Ovary (tissue), 7 donors: ENCODE measurements at regions not wholly inside any gene's neighbourhood (a gene's known extent, or its start where the extent isn't known, plus 50 kb on each side); places are given as distances from the start of the nearest gene placed in this dataset.
"Not testable (repeated sequence)": the region's sequence is repeated elsewhere in the genome, so short reads cannot be mapped to it uniquely, and the experiment has no call there.

Experiments
- DNase-seq, 5 donors: peaks; one replicate each; pipeline ENCODE4 v3.0.0-alpha.2; 2019 to 2020
- H3K27ac ChIP-seq, 2 donors: fragments of 200-600 bp; one replicate each; pipeline versions ENCODE4 v1.5.1 to v1.8.0; 2019 to 2022
- H3K27me3 ChIP-seq: fragments of 200-600 bp; one replicate; pipeline ENCODE4 v1.8.0; 2022
- H3K36me3 ChIP-seq: fragments of 200-600 bp; sonication (generic); one replicate; pipeline ENCODE4 v1.5.1; 2019
- H3K4me1 ChIP-seq: one replicate; pipeline ENCODE4 v1.8.1; 2013; ENCODE audit warnings: mild to moderate bottlenecking, moderate library complexity; ENCODE audit not compliant: insufficient read depth
- H3K4me3 ChIP-seq: fragments of 200-600 bp; sonication (generic); one replicate; pipeline ENCODE4 v1.5.1; 2017
- H3K9me3 ChIP-seq, 2 donors: fragments of 200-600 bp in 1 of 2; sonication (generic) in 1 of 2; one replicate each; pipeline versions ENCODE4 v1.5.1 to v1.8.1; 2013 to 2019; ENCODE audit warnings: mild to moderate bottlenecking in 1 of 2, moderate library complexity in 1 of 2
- EP300 ChIP-seq: sonication (generic); formaldehyde crosslinking; IDR thresholded peaks from one replicate; pipeline ENCODE4 v1.6.1; 2017; ENCODE audit warnings: antibody characterized with exemption
- POLR2A ChIP-seq: fragments of 450-650 bp; IDR thresholded peaks from one replicate; pipeline ENCODE4 v1.6.1; 2017; ENCODE audit warnings: antibody characterized with exemption, mild to moderate bottlenecking, moderate library complexity
- WGBS, 3 donors: extraction: QIAGEN DNeasy Blood & Tissue Kit in 1 of 3; methylation state at CpG; one replicate each; pipeline versions ENCODE4 v1.1.5 to v1.1.7; 2013 to 2017; 5-methylcytosine and 5-hydroxymethylcytosine counted together
- intact Hi-C, 4 donors: fragments of 100-400 bp; cut with DNase I; formaldehyde crosslinking; loops; one replicate each; pipeline versions ENCODE4 v1.11.0 to v1.15.1; 2022 to 2023
- TF ChIP-seq, protein P1 (sequence below), 3 donors: fragments of 450-650 bp in 2 of 3; fragments of 200-600 bp in 1 of 3; IDR thresholded peaks; one replicate each; pipeline versions ENCODE4 v1.5.1 to v1.8.0; 2016 to 2022; ENCODE audit warnings: antibody characterized with exemption in 3 of 3, mild to moderate bottlenecking in 1 of 3
- donor health status: DM: no; HTN: no; CAD: no; lungs with moderate emphysema.
- donor health status: DM: no; HTN: no; CAD: no.
- donor health status: Bipolar disorder and iron deficiency.
- donor health status: DM: no; HTN: no; CAD: no.
- donor health status: DM: yes; HTN: yes; CAD: no.

GRCh38 chr14:105733081-105734065 lies 207.0 kb downstream of the TMEM121 start:
- intact Hi-C loops = no loop called here

DNA sequence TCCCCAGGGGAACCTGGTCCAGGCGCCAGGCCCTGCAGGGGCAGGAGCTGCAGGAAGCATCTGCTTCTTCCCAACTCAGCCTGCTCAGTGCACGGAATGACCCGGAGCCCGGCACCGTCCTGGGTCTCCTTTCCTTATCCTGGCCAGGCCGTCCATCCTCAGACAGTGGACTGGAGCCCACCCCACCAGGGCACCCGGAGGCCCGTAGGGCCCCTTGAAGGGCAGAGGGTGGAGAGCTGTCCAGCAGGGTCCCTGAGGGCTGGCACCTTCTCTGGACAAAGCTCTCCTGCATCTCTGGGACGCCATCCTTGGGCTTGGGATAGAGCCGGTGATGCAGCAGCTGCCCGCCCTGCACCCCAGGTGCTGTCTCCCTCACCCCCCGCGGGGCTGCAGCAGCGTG lies 207.9 kb downstream of the TMEM121 start:
- H3K27me3 ChIP-seq, intact Hi-C loops, H3K36me3 ChIP-seq, H3K27ac ChIP-seq, DNase-seq, H3K4me1 ChIP-seq, H3K9me3 ChIP-seq, H3K4me3 ChIP-seq: not testable (repeated sequence)
- WGBS, 3 donors = 64 to 76% (median 68%) methylated on average over 4 to 9 of the region's 14 CpGs

More at GRCh38 chr14:105733081-105734065, 207.0 kb downstream of the TMEM121 start:
- H3K27me3 ChIP-seq = no peaks in the 10 kb centered on the region
- H3K9me3 ChIP-seq = no peaks in the 10 kb centered on the region
- DNase-seq = no peak
- TF ChIP-seq EP300 (no peak), POLR2A (no peak)
- TF ChIP-seq, protein P1, sequence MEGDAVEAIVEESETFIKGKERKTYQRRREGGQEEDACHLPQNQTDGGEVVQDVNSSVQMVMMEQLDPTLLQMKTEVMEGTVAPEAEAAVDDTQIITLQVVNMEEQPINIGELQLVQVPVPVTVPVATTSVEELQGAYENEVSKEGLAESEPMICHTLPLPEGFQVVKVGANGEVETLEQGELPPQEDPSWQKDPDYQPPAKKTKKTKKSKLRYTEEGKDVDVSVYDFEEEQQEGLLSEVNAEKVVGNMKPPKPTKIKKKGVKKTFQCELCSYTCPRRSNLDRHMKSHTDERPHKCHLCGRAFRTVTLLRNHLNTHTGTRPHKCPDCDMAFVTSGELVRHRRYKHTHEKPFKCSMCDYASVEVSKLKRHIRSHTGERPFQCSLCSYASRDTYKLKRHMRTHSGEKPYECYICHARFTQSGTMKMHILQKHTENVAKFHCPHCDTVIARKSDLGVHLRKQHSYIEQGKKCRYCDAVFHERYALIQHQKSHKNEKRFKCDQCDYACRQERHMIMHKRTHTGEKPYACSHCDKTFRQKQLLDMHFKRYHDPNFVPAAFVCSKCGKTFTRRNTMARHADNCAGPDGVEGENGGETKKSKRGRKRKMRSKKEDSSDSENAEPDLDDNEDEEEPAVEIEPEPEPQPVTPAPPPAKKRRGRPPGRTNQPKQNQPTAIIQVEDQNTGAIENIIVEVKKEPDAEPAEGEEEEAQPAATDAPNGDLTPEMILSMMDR (IDR thresholded peaks at IDR 0.05) = no peak
- 70 to 84% (median 75%) methylated on average over 22 of the region's 22 CpGs for WGBS, 3 donors
- H3K4me3 ChIP-seq = no peak overlapping the region
- H3K36me3 ChIP-seq = no peaks in the 10 kb centered on the region
- no peak overlapping the region for H3K27ac ChIP-seq
- H3K4me1 ChIP-seq = no peaks in the 10 kb centered on the region

- H3K36me3 ChIP-seq, intact Hi-C loops, H3K4me3 ChIP-seq, H3K27ac ChIP-seq, H3K4me1 ChIP-seq, H3K9me3 ChIP-seq, DNase-seq, H3K27me3 ChIP-seq: not testable (repeated sequence)
- 68 to 92% (median 87%) methylated on average over 6 to 13 of the region's 20 CpGs for WGBS, 3 donors
Measured at GRCh38 chr14:105736331-105736730, 209.9 kb downstream of the TMEM121 start.

- Histone ChIP-seq H3K36me3 (no peaks in the 10 kb centered on the region), H3K4me3 (no peak overlapping the region), H3K27me3 (no peaks in the 10 kb centered on the region), H3K4me1 (no peaks in the 10 kb centered on the region), H3K9me3 (no peaks in the 10 kb centered on the region), H3K27ac (no peak overlapping the region)
- intact Hi-C loops = no loop called here
- TF ChIP-seq EP300 (no peak), POLR2A (no peak)
- TF ChIP-seq, protein P1 (IDR thresholded peaks at IDR 0.05) = no peak
- WGBS, 3 donors = 81% methylated on average over 14 to 17 of the region's 17 CpGs
- DNase-seq = no peak
Measured at GRCh38 chr14:105737504-105738246, 211.3 kb downstream of the TMEM121 start.

DNA sequence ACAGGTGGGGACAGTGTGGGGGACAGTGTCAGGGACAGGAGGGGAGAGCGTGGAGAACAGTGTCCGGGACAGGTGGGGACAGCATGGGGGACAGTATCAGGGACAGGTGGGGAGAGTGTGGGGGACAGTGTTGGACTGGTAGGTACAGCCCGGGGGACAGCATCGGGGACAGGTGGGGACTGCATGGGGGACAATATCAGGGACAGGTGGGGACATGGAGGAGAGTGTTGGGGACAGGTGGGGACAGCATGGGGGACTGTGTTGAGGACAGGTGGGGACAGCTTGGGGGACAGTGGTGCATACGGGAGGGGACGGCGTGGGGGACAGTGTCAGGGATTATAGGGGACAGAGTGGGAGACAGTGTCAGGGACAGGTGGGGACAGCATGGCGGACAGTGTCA lies 212.3 kb downstream of the TMEM121 start:
- no peaks in the 10 kb centered on the region for H3K4me1 ChIP-seq
- WGBS, 3 donors = 87 to 92% (median 90%) methylated on average over 8 of the region's 8 CpGs
- no peaks in the 10 kb centered on the region for H3K27me3 ChIP-seq
- DNase-seq = no peak
- H3K27ac ChIP-seq = no peak overlapping the region
- no peaks in the 10 kb centered on the region for H3K36me3 ChIP-seq
- TF ChIP-seq EP300 (no peak), POLR2A (no peak)
- TF ChIP-seq, protein P1 (IDR thresholded peaks at IDR 0.05) = no peak
- intact Hi-C loops = no loop called here
- H3K9me3 ChIP-seq = no peaks in the 10 kb centered on the region
- no peak overlapping the region for H3K4me3 ChIP-seq
